Thyroid gland (tissue), 4 donors: ENCODE measurements at regions not wholly inside any gene's neighbourhood (a gene's known extent, or its start where the extent isn't known, plus 50 kb on each side); places are given as distances from the start of the nearest gene placed in this dataset.

Experiments
- POLR2A ChIP-seq, 2 donors: fragments of 450-650 bp; IDR thresholded peaks; one replicate each; pipeline ENCODE4 v1.6.1; 2017; ENCODE audit warnings: antibody characterized with exemption in 2 of 2, mild to moderate bottlenecking in 2 of 2, moderate library complexity in 1 of 2
- TF ChIP-seq, protein P1 (sequence below), 6 experiments: fragments of 200-600 bp in 3 of 6; fragments of 450-650 bp in 3 of 6; sonication (generic) in 3 of 6; IDR thresholded peaks; one replicate each; pipeline ENCODE4 v1.5.1; 2016 to 2019; ENCODE audit warnings: antibody characterized with exemption in 6 of 6, mild to moderate bottlenecking in 2 of 6, inconsistent platforms in 1 of 6, moderate library complexity in 1 of 6

DNA sequence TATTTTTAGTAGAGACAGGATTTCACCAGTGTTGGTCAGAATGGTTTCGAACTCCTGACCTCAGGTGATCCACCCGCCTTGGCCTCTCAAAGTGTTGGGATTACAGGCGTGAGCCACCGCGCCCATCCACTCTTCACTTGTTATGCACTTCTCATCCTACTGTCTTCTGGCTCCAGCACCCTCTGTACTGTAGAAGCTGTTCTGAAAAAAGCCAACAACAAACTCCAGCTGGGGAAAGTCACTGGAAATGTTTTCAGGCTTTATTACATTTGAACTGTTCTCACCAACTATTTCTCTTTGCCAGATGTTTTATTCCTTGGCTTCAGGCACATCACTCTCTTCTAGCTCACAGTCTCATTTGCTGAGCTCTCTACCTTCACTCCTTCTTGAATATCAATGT lies 122.5 kb upstream of the EGR2 start:
- TF ChIP-seq, protein P1, sequence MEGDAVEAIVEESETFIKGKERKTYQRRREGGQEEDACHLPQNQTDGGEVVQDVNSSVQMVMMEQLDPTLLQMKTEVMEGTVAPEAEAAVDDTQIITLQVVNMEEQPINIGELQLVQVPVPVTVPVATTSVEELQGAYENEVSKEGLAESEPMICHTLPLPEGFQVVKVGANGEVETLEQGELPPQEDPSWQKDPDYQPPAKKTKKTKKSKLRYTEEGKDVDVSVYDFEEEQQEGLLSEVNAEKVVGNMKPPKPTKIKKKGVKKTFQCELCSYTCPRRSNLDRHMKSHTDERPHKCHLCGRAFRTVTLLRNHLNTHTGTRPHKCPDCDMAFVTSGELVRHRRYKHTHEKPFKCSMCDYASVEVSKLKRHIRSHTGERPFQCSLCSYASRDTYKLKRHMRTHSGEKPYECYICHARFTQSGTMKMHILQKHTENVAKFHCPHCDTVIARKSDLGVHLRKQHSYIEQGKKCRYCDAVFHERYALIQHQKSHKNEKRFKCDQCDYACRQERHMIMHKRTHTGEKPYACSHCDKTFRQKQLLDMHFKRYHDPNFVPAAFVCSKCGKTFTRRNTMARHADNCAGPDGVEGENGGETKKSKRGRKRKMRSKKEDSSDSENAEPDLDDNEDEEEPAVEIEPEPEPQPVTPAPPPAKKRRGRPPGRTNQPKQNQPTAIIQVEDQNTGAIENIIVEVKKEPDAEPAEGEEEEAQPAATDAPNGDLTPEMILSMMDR (IDR thresholded peaks at IDR 0.05) = no peak
- TF ChIP-seq POLR2A (IDR thresholded peaks at IDR 0.05) = no peak
